ENCODE measurements at regions not wholly inside any gene's neighbourhood (a gene's known extent, or its start where the extent isn't known, plus 50 kb on each side); places are given as distances from the start of the nearest gene placed in this dataset.

DNA sequence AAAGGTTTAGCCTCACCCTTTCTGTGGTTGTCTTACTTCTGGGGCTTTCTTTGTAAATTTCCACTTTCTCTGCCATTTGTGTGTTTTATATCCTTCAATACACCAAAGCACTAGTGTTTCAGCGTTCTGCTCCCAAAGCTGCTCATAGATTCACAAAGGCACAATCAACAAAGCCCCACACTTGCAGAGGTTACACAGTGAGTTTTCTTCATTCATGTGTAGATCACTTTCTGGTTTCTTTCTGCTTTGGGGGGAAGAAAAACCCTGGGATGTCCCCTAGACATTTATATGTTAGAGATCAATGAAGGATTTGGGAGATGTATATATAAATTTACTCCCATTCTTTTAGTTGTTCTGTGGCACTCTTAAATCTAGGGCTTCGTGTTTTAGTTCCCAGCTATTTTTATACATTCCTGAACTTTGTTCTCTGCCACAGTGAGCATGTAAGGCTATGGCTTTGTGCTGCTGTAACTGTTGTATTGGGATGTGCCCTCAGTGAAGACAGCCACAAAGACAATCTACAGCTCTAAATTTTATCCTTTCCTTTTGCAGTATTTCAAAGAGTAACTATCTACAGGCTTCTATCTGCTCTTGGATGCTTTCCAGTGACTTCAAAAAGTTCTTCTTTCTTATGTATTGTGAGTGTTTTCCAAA lies 636.5 kb downstream of the ZBBX start:
- intact Hi-C loops (cut with micrococcal nuclease): no loop called here
- no peak overlapping the region for H3K4me2 ChIP-seq (replicated peaks; ENCODE audit: low read depth, low read length, poor library complexity, severe bottlenecking)
- Mint-ChIP-seq H3K27ac (no peak overlapping the region), H3K9me3 (ENCODE audit: insufficient read depth) (no peaks in the 10 kb centered on the region), H3K4me3 (no peak overlapping the region), H3K27me3 (no peaks in the 10 kb centered on the region), H3K4me1 (no peaks in the 10 kb centered on the region)
- H3K4me1 ChIP-seq (ENCODE audit: control insufficient read depth in 2 of 2, insufficient read depth in 2 of 2, low read length in 2 of 2): no peaks in the 10 kb centered on the region
- H3K79me2 ChIP-seq (ENCODE audit: control insufficient read depth, insufficient read depth, low read length): no peaks in the 10 kb centered on the region
- no CpG with 5 or more reads among the region's 2 CpGs for WGBS (ENCODE audit: insufficient coverage)
- H3K4me3 ChIP-seq (ENCODE audit: control extremely low read depth in 1 of 5, extremely low read depth in 1 of 5, insufficient read depth in 1 of 5, low read depth in 2 of 5, low read length in 4 of 5): no peak overlapping the region
- no peak for ATAC-seq (ENCODE audit: low read depth)
- POLR2A ChIA-PET: no interaction called here
- no peak overlapping the region for H3K9ac ChIP-seq (ENCODE audit: low read length)
- CTCF ChIA-PET: no interaction called here
- no peak overlapping the region for H2AFZ ChIP-seq (ENCODE audit: insufficient read depth, low read depth, low read length, poor library complexity, severe bottlenecking)
- no peaks in the 10 kb centered on the region for H3K36me3 ChIP-seq (replicated peaks in 1 of 2; ENCODE audit: control extremely low read depth in 1 of 2, control insufficient read depth in 1 of 2, extremely low read depth in 1 of 2, insufficient read depth in 2 of 2, low read length in 1 of 2)
- H3K9me3 ChIP-seq (ENCODE audit: control extremely low read depth in 1 of 3, control insufficient read depth in 2 of 3, insufficient read depth in 1 of 3, low read length in 2 of 3): no peaks in the 10 kb centered on the region
- H3K27me3 ChIP-seq (replicated peaks in 1 of 4; ENCODE audit: control extremely low read depth in 1 of 4, control insufficient read depth in 3 of 4, insufficient read depth in 4 of 4, low read length in 3 of 4): no peaks in the 10 kb centered on the region
- DNase-seq: no peak
- H3K27ac ChIP-seq (ENCODE audit: low read length in 2 of 2): no peak overlapping the region
- H4K20me1 ChIP-seq (ENCODE audit: control insufficient read depth, insufficient read depth, low read length, poor library complexity, severe bottlenecking): no peaks in the 10 kb centered on the region
- TF ChIP-seq EZH2 (IDR thresholded peaks at IDR 0.05; ENCODE audit: borderline replicate concordance, insufficient read depth, low read depth, low read length, poor library complexity, severe bottlenecking): no peak
- TF ChIP-seq, protein P1, sequence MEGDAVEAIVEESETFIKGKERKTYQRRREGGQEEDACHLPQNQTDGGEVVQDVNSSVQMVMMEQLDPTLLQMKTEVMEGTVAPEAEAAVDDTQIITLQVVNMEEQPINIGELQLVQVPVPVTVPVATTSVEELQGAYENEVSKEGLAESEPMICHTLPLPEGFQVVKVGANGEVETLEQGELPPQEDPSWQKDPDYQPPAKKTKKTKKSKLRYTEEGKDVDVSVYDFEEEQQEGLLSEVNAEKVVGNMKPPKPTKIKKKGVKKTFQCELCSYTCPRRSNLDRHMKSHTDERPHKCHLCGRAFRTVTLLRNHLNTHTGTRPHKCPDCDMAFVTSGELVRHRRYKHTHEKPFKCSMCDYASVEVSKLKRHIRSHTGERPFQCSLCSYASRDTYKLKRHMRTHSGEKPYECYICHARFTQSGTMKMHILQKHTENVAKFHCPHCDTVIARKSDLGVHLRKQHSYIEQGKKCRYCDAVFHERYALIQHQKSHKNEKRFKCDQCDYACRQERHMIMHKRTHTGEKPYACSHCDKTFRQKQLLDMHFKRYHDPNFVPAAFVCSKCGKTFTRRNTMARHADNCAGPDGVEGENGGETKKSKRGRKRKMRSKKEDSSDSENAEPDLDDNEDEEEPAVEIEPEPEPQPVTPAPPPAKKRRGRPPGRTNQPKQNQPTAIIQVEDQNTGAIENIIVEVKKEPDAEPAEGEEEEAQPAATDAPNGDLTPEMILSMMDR (IDR thresholded peaks at IDR 0.05): no peak

DNA sequence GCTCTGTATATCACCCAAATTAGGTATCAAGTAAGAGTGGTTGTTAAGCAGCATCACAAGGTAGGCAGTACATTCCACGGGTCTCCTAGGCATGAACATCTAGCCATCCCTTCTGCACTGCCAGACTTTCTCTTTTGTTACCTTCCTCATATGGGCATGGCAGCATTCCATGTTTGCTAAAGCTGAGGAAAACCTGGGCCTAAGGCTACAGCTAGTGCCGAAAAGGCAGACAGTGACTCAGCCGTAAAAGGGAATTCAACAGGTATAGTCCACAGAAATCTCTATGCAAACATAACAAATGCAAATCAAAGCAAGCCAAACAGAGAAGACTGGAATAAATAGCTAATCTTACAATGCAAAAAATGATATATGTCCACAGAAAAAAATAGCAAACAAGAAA lies 645.4 kb downstream of the ZBBX start:
- no peaks in the 10 kb centered on the region for H3K9me3 Mint-ChIP-seq (ENCODE audit: insufficient read depth)
- ChIA-PET CTCF (no interaction called here), POLR2A (no interaction called here)
- H3K27ac Mint-ChIP-seq: no peak overlapping the region
- H3K27me3 ChIP-seq (replicated peaks in 1 of 4; ENCODE audit: control extremely low read depth in 1 of 4, control insufficient read depth in 3 of 4, insufficient read depth in 4 of 4, low read length in 3 of 4): no peaks in the 10 kb centered on the region
- intact Hi-C loops (cut with micrococcal nuclease): no loop called here
- DNase-seq: no peak
- H3K4me3 ChIP-seq (ENCODE audit: control extremely low read depth in 1 of 5, extremely low read depth in 1 of 5, insufficient read depth in 1 of 5, low read depth in 2 of 5, low read length in 4 of 5): no peak overlapping the region
- no peaks in the 10 kb centered on the region for H4K20me1 ChIP-seq (ENCODE audit: control insufficient read depth, insufficient read depth, low read length, poor library complexity, severe bottlenecking)
- no peak overlapping the region for H3K27ac ChIP-seq (ENCODE audit: low read length in 2 of 2)
- no peaks in the 10 kb centered on the region for H3K79me2 ChIP-seq (ENCODE audit: control insufficient read depth, insufficient read depth, low read length)
- no peak for TF ChIP-seq EZH2 (IDR thresholded peaks at IDR 0.05; ENCODE audit: borderline replicate concordance, insufficient read depth, low read depth, low read length, poor library complexity, severe bottlenecking)
- TF ChIP-seq, protein P1 (IDR thresholded peaks at IDR 0.05): no peak
- H3K4me2 ChIP-seq (replicated peaks; ENCODE audit: low read depth, low read length, poor library complexity, severe bottlenecking): no peak overlapping the region
- 100% methylated on average over 1 of the region's 3 CpGs for whole genome bisulfite sequencing (ENCODE audit: insufficient coverage)
- H3K36me3 ChIP-seq (replicated peaks in 1 of 2; ENCODE audit: control extremely low read depth in 1 of 2, control insufficient read depth in 1 of 2, extremely low read depth in 1 of 2, insufficient read depth in 2 of 2, low read length in 1 of 2): no peaks in the 10 kb centered on the region
- no peaks in the 10 kb centered on the region for H3K4me1 ChIP-seq (ENCODE audit: control insufficient read depth in 2 of 2, insufficient read depth in 2 of 2, low read length in 2 of 2)
- no peak overlapping the region for H2AFZ ChIP-seq (ENCODE audit: insufficient read depth, low read depth, low read length, poor library complexity, severe bottlenecking)
- H3K4me1 Mint-ChIP-seq: no peaks in the 10 kb centered on the region
- no peak overlapping the region for H3K9ac ChIP-seq (ENCODE audit: low read length)
- H3K27me3 Mint-ChIP-seq: no peaks in the 10 kb centered on the region
- no peaks in the 10 kb centered on the region for H3K9me3 ChIP-seq (ENCODE audit: control extremely low read depth in 1 of 3, control insufficient read depth in 2 of 3, insufficient read depth in 1 of 3, low read length in 2 of 3)
- no peak for ATAC-seq (ENCODE audit: low read depth)
- H3K4me3 Mint-ChIP-seq: no peak overlapping the region
